Prostate gland (tissue), 2 donors: ENCODE measurements at regions not wholly inside any gene's neighbourhood (a gene's known extent, or its start where the extent isn't known, plus 50 kb on each side); places are given as distances from the start of the nearest gene placed in this dataset.
"Not testable (repeated sequence)": the region's sequence is repeated elsewhere in the genome, so short reads cannot be mapped to it uniquely, and the experiment has no call there.

Experiments used
- POLR2A ChIP-seq: fragments of 450-650 bp; IDR thresholded peaks from one replicate; pipeline ENCODE4 v1.6.1; 2016; ENCODE audit warnings: antibody characterized with exemption, mild to moderate bottlenecking
- POLR2AphosphoS5 ChIP-seq: sonication (generic); formaldehyde crosslinking; IDR thresholded peaks from one replicate; pipeline ENCODE4 v1.6.1; 2017; ENCODE audit warnings: antibody characterized with exemption
- TF ChIP-seq, protein P1 (sequence below), 4 experiments: fragments of 200-600 bp in 2 of 4; fragments of 450-650 bp in 2 of 4; sonication (generic) in 2 of 4; IDR thresholded peaks; 1 replicate in 3 of 4; 2 replicates in 1 of 4; pipeline ENCODE4 v1.5.1; 2016 to 2019; ENCODE audit warnings: antibody characterized with exemption in 4 of 4, mild to moderate bottlenecking in 2 of 4, moderate library complexity in 2 of 4

DNA sequence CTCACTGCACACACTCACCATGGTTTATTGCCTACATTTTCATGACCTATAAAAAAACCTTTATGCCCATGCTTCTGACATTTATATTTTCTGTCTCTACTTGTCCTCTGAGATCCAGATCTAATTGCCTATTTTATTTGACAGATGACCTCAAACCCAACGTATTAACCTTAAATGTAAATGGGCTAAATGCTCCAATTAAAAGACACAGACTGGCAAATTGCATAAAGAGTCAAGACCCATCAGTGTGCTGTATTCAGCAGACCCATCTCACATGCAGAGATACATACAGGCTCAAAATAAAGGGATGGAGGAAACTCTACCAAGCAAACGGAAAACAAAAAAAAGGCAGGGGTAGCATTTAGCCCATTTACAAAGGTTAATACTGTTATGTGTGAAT lies 117.4 kb upstream of the ADAMTS3 start:
- TF ChIP-seq, protein P1, sequence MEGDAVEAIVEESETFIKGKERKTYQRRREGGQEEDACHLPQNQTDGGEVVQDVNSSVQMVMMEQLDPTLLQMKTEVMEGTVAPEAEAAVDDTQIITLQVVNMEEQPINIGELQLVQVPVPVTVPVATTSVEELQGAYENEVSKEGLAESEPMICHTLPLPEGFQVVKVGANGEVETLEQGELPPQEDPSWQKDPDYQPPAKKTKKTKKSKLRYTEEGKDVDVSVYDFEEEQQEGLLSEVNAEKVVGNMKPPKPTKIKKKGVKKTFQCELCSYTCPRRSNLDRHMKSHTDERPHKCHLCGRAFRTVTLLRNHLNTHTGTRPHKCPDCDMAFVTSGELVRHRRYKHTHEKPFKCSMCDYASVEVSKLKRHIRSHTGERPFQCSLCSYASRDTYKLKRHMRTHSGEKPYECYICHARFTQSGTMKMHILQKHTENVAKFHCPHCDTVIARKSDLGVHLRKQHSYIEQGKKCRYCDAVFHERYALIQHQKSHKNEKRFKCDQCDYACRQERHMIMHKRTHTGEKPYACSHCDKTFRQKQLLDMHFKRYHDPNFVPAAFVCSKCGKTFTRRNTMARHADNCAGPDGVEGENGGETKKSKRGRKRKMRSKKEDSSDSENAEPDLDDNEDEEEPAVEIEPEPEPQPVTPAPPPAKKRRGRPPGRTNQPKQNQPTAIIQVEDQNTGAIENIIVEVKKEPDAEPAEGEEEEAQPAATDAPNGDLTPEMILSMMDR (IDR thresholded peaks at IDR 0.05): not testable (repeated sequence)
- TF ChIP-seq POLR2A, POLR2AphosphoS5: not testable (repeated sequence)
